Suppressor macrophage treated with lipopolysaccharide for 1 hour (primary cell): ENCODE measurements at regions not wholly inside any gene's neighbourhood (a gene's known extent, or its start where the extent isn't known, plus 50 kb on each side); places are given as distances from the start of the nearest gene placed in this dataset.

Source experiments
- DNase-seq, 3 donors: peaks; one replicate each; pipeline ENCODE4 v3.0.0-alpha.2; 2020 to 2022

- DNase-seq: peak; percentile 33 to 49 (median 44)
Observed at GRCh38 chr3:193879099-193879863, 256.7 kb upstream of the HES1 start.

GRCh38 chr3:193879864-193880242 is 256.1 kb upstream of the HES1 start:
- no peak for DNase-seq

GRCh38 chr3:193882091-193882490 is 253.9 kb upstream of the HES1 start:
- DNase-seq: no peak

- peak; percentile 54 to 72 (median 57) for DNase-seq
Observed at GRCh38 chr3:193883551-193883950, 252.4 kb upstream of the HES1 start.

GRCh38 chr3:193884027-193884426 is 251.9 kb upstream of the HES1 start:
- DNase-seq: no peak

GRCh38 chr3:193884652-193885051 is 251.3 kb upstream of the HES1 start:
- no peak for DNase-seq

- DNase-seq: peak in 2 of 3 donors; percentile 26 to 32
Observed at GRCh38 chr3:193885832-193886231, 250.1 kb upstream of the HES1 start.

GRCh38 chr3:193890016-193890897 is 245.7 kb upstream of the HES1 start:
- no peak for DNase-seq

- DNase-seq: peak in 1 of 3 donors; percentile 25
Observed at GRCh38 chr3:193894121-193894863, 241.7 kb upstream of the HES1 start.

- DNase-seq: no peak
Observed at GRCh38 chr3:193895409-193895808, 240.5 kb upstream of the HES1 start.

GRCh38 chr3:193896419-193896818 is 239.5 kb upstream of the HES1 start:
- DNase-seq: no peak

- no peak for DNase-seq
Observed at GRCh38 chr3:193897288-193897687, 238.7 kb upstream of the HES1 start.

- no peak for DNase-seq
Observed at GRCh38 chr3:193897731-193898180, 238.2 kb upstream of the HES1 start.

- no peak for DNase-seq
Observed at GRCh38 chr3:193899001-193899400, 236.9 kb upstream of the HES1 start.

- no peak for DNase-seq
Observed at GRCh38 chr3:193901007-193901406, 234.9 kb upstream of the HES1 start.

- DNase-seq: no peak
Observed at GRCh38 chr3:193902607-193903511, 233.1 kb upstream of the HES1 start.

GRCh38 chr3:193903512-193903817 is 232.5 kb upstream of the HES1 start:
- no peak for DNase-seq

- no peak for DNase-seq
Observed at GRCh38 chr3:193903966-193904365, 232.0 kb upstream of the HES1 start.

GRCh38 chr3:193905541-193906396 is 230.2 kb upstream of the HES1 start:
- no peak for DNase-seq

GRCh38 chr3:193906849-193907410 is 229.0 kb upstream of the HES1 start:
- no peak for DNase-seq

GRCh38 chr3:193908181-193908744 is 227.7 kb upstream of the HES1 start:
- no peak for DNase-seq
